Caco-2 (cell line): ENCODE measurements at regions not wholly inside any gene's neighbourhood (a gene's known extent, or its start where the extent isn't known, plus 50 kb on each side); places are given as distances from the start of the nearest gene placed in this dataset.

Experiments used
- BruUV-seq: library from RNA; stranded (reverse); fragments of 400-500 nt; replicated peaks from 2 replicates; lab custom pipeline; 2021; lab: Mats Ljungman, UMichigan
- CTCF ChIA-PET: fragments of 300-600 bp; sonication (Branson Sonifier 250); formaldehyde crosslinking; loops from one replicate; lab custom pipeline; 2022; ENCODE audit warnings: antibody characterized with exemption; lab: Charles Lee
- POLR2A ChIA-PET: fragments of 300-600 bp; sonication (Branson Sonifier 250); formaldehyde crosslinking; loops from one replicate; lab custom pipeline; 2022; ENCODE audit warnings: antibody characterized with exemption; lab: Charles Lee
- DNase-seq, 2 experiments: peaks; one replicate each; pipeline versions ENCODE4 v3.0.0 to v3.0.0-alpha.2; 2020 to 2022
- H3K27me3 ChIP-seq: replicated peaks from 2 replicates; pipeline ENCODE4 v1.6.0; 2011; ENCODE audit warnings: low read length; ENCODE audit not compliant: control insufficient read depth, insufficient read depth
- H3K36me3 ChIP-seq: 2 replicates; pipeline ENCODE4 v1.5.1; 2011; ENCODE audit warnings: low read length; ENCODE audit not compliant: control insufficient read depth, insufficient read depth
- H3K4me1 ChIP-seq: fragments of 250-450 bp; sonication (Bioruptor Pico); 2 replicates; pipeline ENCODE4 v1.5.1; 2020; ENCODE audit warnings: mild to moderate bottlenecking
- H3K4me3 ChIP-seq: 2 replicates; pipeline ENCODE4 v1.5.1; 2011; ENCODE audit warnings: low read depth, mild to moderate bottlenecking, control low read depth, low read length
- H3K9me3 ChIP-seq: fragments of 250-450 bp; sonication (Bioruptor Pico); 2 replicates; pipeline ENCODE4 v1.5.1; 2020; ENCODE audit warnings: mild to moderate bottlenecking, moderate library complexity
- H3K27ac Mint-ChIP-seq: one replicate; pipeline ENCODE4 v1.8.0; 2022; ENCODE audit warnings: mixed read lengths; ENCODE audit not compliant: unreplicated experiment
- H3K27me3 Mint-ChIP-seq: one replicate; pipeline ENCODE4 v1.8.0; 2022; ENCODE audit warnings: mixed read lengths; ENCODE audit not compliant: insufficient read depth, unreplicated experiment
- H3K36me3 Mint-ChIP-seq: one replicate; pipeline ENCODE4 v1.8.0; 2022; ENCODE audit warnings: mild to moderate bottlenecking, mixed read lengths; ENCODE audit not compliant: insufficient read depth, unreplicated experiment
- H3K4me1 Mint-ChIP-seq: one replicate; pipeline ENCODE4 v1.8.0; 2022; ENCODE audit warnings: low read depth, mixed read lengths; ENCODE audit not compliant: unreplicated experiment
- H3K4me3 Mint-ChIP-seq: one replicate; pipeline ENCODE4 v1.8.0; 2022; ENCODE audit warnings: mild to moderate bottlenecking, moderate library complexity, mixed read lengths; ENCODE audit not compliant: unreplicated experiment
- H3K9me3 Mint-ChIP-seq: one replicate; pipeline ENCODE4 v1.8.0; 2022; ENCODE audit warnings: mixed read lengths; ENCODE audit not compliant: unreplicated experiment
- intact Hi-C: fragments of 100-400 bp; cut with micrococcal nuclease; formaldehyde crosslinking; loops from one replicate; pipeline ENCODE4 v1.10.0; 2022; ENCODE audit not compliant: unreplicated experiment
- TF ChIP-seq, protein P1 (sequence below), 2 experiments: fragments of 200-600 bp in 1 of 2; IDR thresholded peaks; 1 replicate in 1 of 2; 2 replicates in 1 of 2; pipeline versions ENCODE4 v1.5.1 to v1.8.0; 2011 to 2022; ENCODE audit warnings: antibody characterized with exemption in 1 of 2, control low read depth in 1 of 2, inconsistent platforms in 1 of 2, low read depth in 1 of 2, low read length in 1 of 2, mild to moderate bottlenecking in 1 of 2, moderate library complexity in 1 of 2; ENCODE audit not compliant: insufficient read depth in 1 of 2, severe bottlenecking in 1 of 2, unreplicated experiment in 1 of 2

DNA sequence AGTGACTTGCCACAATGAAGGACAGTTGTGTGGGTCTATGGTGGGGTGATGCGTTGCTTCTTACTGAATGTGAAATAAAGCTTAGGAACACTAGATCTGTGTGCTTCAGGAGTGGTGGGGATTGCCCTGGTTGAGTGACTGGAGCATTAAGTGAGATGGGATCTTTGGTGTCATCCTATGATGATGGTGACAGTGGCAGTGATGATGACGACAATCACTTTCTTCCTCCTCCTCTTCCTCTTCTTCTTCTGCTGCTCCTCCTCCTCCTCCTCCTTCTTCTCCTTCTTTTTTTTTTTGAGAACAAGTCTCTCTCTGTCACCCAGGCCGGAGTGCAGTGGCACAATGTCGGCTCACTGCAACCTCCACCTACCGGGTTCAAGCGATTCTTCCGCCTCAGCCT lies 396.8 kb downstream of the SEC14L1 start:
- DNase-seq, result no peak
- Mint-ChIP-seq H3K36me3 (no peaks in the 10 kb centered on the region), H3K4me3 (no peak overlapping the region), H3K27me3 (peaks cover 20% of the 10 kb centered on the region), H3K4me1 (no peaks in the 10 kb centered on the region), H3K27ac (no peak overlapping the region), H3K9me3 (no peaks in the 10 kb centered on the region)
- Histone ChIP-seq H3K9me3 (peaks cover 4% of the 10 kb centered on the region; the same call in 1 of the 2 replicates), H3K27me3 (no peaks in the 10 kb centered on the region; the same call in 1 of the 2 replicates), H3K36me3 (no peaks in the 10 kb centered on the region), H3K4me3 (no peak overlapping the region), H3K4me1 (no peaks in the 10 kb centered on the region)
- TF ChIP-seq, protein P1, sequence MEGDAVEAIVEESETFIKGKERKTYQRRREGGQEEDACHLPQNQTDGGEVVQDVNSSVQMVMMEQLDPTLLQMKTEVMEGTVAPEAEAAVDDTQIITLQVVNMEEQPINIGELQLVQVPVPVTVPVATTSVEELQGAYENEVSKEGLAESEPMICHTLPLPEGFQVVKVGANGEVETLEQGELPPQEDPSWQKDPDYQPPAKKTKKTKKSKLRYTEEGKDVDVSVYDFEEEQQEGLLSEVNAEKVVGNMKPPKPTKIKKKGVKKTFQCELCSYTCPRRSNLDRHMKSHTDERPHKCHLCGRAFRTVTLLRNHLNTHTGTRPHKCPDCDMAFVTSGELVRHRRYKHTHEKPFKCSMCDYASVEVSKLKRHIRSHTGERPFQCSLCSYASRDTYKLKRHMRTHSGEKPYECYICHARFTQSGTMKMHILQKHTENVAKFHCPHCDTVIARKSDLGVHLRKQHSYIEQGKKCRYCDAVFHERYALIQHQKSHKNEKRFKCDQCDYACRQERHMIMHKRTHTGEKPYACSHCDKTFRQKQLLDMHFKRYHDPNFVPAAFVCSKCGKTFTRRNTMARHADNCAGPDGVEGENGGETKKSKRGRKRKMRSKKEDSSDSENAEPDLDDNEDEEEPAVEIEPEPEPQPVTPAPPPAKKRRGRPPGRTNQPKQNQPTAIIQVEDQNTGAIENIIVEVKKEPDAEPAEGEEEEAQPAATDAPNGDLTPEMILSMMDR (IDR thresholded peaks at IDR 0.05; ENCODE audit: insufficient read depth in 1 of 2, low read depth in 1 of 2, low read length in 1 of 2, severe bottlenecking in 1 of 2, unreplicated experiment in 1 of 2), result no peak
- ChIA-PET CTCF (no interaction called here), POLR2A (interaction anchor here (0.7 kb wide), 1 partner anchor 537 kb away, joined by 5 read pairs; no protein-coding TSS in a partner anchor)
- intact Hi-C loops, result no loop called here
- BruUV-seq, result no TSS peak

DNA sequence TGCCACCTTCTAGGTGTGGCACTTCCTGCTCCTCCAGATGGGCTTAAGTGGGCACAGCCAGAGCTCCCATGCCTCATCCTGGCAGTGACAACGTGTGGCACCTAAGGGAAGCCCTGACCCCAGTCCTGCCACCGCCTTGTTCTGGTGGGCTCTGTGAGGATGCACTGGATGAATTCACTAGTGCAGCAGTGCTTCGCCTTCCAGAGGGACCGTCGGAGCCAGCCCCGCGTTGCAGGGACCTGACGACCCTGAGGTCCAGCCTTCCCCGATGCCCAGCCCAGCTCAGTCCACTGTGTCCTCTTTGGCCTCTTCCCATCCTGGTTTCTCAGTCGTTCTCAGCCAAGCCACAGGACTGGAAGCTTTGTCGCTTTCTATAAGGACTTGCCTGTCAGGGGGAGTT lies 399.8 kb downstream of the SEC14L1 start:
- no peak for DNase-seq
- Mint-ChIP-seq H3K36me3 (no peaks in the 10 kb centered on the region), H3K27me3 (peaks cover 22% of the 10 kb centered on the region), H3K27ac (no peak overlapping the region), H3K4me1 (no peaks in the 10 kb centered on the region), H3K9me3 (no peaks in the 10 kb centered on the region), H3K4me3 (no peak overlapping the region)
- Histone ChIP-seq H3K27me3 (no peaks in the 10 kb centered on the region; the same call in 1 of the 2 replicates), H3K4me1 (no peaks in the 10 kb centered on the region), H3K9me3 (no peaks in the 10 kb centered on the region), H3K36me3 (no peaks in the 10 kb centered on the region), H3K4me3 (no peak overlapping the region)
- TF ChIP-seq, protein P1 (IDR thresholded peaks at IDR 0.05; ENCODE audit: insufficient read depth in 1 of 2, low read depth in 1 of 2, low read length in 1 of 2, severe bottlenecking in 1 of 2, unreplicated experiment in 1 of 2), result no peak
- ChIA-PET CTCF (no interaction called here), POLR2A (no interaction called here)
- BruUV-seq, result no TSS peak
- intact Hi-C loops, result no loop called here

DNA sequence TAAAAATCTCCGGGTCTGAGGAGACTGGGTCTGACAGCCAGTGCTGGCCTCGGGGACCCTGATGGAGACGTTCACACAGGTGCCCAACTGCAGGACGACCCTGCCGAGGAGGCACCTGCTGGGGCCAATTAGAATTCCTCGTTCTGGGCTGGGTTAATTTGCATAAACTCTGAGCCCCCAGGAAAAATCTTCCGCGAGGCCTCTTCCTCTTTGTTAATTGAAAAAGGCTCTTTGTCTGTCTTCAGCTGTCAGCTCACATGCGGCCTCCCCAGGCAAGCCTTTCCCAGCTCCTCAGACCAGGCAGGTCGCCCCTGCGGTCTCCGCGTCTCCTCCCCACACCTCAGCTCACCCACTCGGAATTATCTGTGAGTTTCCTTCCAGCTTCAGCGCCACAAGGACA lies 400.2 kb downstream of the SEC14L1 start:
- Histone ChIP-seq H3K4me3 (no peak overlapping the region), H3K36me3 (no peaks in the 10 kb centered on the region), H3K4me1 (no peaks in the 10 kb centered on the region), H3K9me3 (no peaks in the 10 kb centered on the region), H3K27me3 (no peaks in the 10 kb centered on the region; the same call in 1 of the 2 replicates)
- no peaks in the 10 kb centered on the region for H3K4me1 Mint-ChIP-seq
- TF ChIP-seq, protein P1 (IDR thresholded peaks at IDR 0.05; ENCODE audit: insufficient read depth in 1 of 2, low read depth in 1 of 2, low read length in 1 of 2, severe bottlenecking in 1 of 2, unreplicated experiment in 1 of 2), result no peak
- ChIA-PET CTCF (no interaction called here), POLR2A (no interaction called here)
- H3K27ac Mint-ChIP-seq, result no peak overlapping the region
- peaks cover 22% of the 10 kb centered on the region for H3K27me3 Mint-ChIP-seq
- BruUV-seq, result no TSS peak
- intact Hi-C loops, result no loop called here
- H3K36me3 Mint-ChIP-seq, result no peaks in the 10 kb centered on the region
- no peak for DNase-seq
- no peak overlapping the region for H3K4me3 Mint-ChIP-seq
- H3K9me3 Mint-ChIP-seq, result no peaks in the 10 kb centered on the region
